Upper lobe of left lung (tissue), 6 donors: ENCODE measurements at regions not wholly inside any gene's neighbourhood (a gene's known extent, or its start where the extent isn't known, plus 50 kb on each side); places are given as distances from the start of the nearest gene placed in this dataset.

ENCODE experiments used
- ATAC-seq, 2 donors: fragments of 200-7000 bp; cut with Tn5 transposase; one replicate each; pipeline ENCODE4 v1.9.1; 2022; ENCODE audit warnings: mild to moderate bottlenecking in 2 of 2, moderate library complexity in 2 of 2; ENCODE audit not compliant: low FRiP score in 2 of 2
- DNase-seq, 2 donors: peaks; one replicate each; pipeline ENCODE4 v3.0.0-alpha.2; 2019 to 2020
- H3K27ac ChIP-seq, 4 donors: fragments of 200-600 bp; sonication (generic); one replicate each; pipeline ENCODE4 v1.5.1; 2016 to 2019
- H3K27me3 ChIP-seq, 4 donors: fragments of 200-600 bp; sonication (generic); one replicate each; pipeline ENCODE4 v1.5.1; 2017 to 2019
- H3K36me3 ChIP-seq, 4 donors: fragments of 200-600 bp; sonication (generic); one replicate each; pipeline ENCODE4 v1.5.1; 2016 to 2019
- H3K4me1 ChIP-seq, 4 donors: fragments of 200-600 bp; sonication (generic); one replicate each; pipeline ENCODE4 v1.5.1; 2018 to 2019
- H3K4me3 ChIP-seq, 4 donors: fragments of 200-600 bp; sonication (generic); one replicate each; pipeline ENCODE4 v1.5.1; 2017 to 2019; ENCODE audit warnings: mild to moderate bottlenecking in 2 of 4, moderate library complexity in 1 of 4
- H3K9me3 ChIP-seq, 4 donors: fragments of 200-600 bp; sonication (generic); one replicate each; pipeline ENCODE4 v1.5.1; 2018 to 2019
- CTCF ChIP-seq, 6 experiments: fragments of 450-650 bp in 4 of 6; fragments of 200-600 bp in 2 of 6; sonication (generic) in 2 of 6; IDR thresholded peaks; one replicate each; pipeline ENCODE4 v1.5.1; 2016 to 2019; ENCODE audit warnings: antibody characterized with exemption in 6 of 6
- EP300 ChIP-seq, 4 donors: sonication (generic); formaldehyde crosslinking; IDR thresholded peaks; one replicate each; pipeline ENCODE4 v1.5.1; 2017; ENCODE audit warnings: antibody characterized with exemption in 4 of 4, control low read depth in 2 of 4
- POLR2A ChIP-seq, 4 donors: fragments of 450-650 bp; IDR thresholded peaks; one replicate each; pipeline ENCODE4 v1.5.1; 2016 to 2017; ENCODE audit warnings: antibody characterized with exemption in 4 of 4, mild to moderate bottlenecking in 2 of 4
- POLR2AphosphoS5 ChIP-seq, 2 donors: sonication (generic); formaldehyde crosslinking; IDR thresholded peaks; one replicate each; pipeline ENCODE4 v1.5.1; 2017; ENCODE audit warnings: antibody characterized with exemption in 2 of 2
- WGBS, 2 donors: methylation state at CpG; one replicate each; pipeline ENCODE4 v1.1.5; 2017 to 2018; 5-methylcytosine and 5-hydroxymethylcytosine counted together
- donor health status: DM: no; HTN: no; CAD: no; lungs with moderate emphysema.
- donor health status: DM: no; HTN: yes; CAD: no; lungs with severe emphysema.

- no peak for TF ChIP-seq POLR2A (IDR thresholded peaks at IDR 0.05)
- Histone ChIP-seq H3K36me3 (no peaks in the 10 kb centered on the region), H3K4me1 (peaks cover 3 to 18% (median 12%) of the 10 kb centered on the region in 4 donors)
These were observed 62.9 kb upstream of the IL17B start for GRCh38 chr5:149441986-149442385.

GRCh38 chr5:149441194-149441753, 62.2 kb upstream of the IL17B start:
- H3K27me3 ChIP-seq: no peaks in the 10 kb centered on the region
- TF ChIP-seq POLR2A (IDR thresholded peaks at IDR 0.05) (no peak), CTCF (IDR thresholded peaks at IDR 0.05) (no peak), POLR2AphosphoS5 (IDR thresholded peaks at IDR 0.05) (no peak), EP300 (IDR thresholded peaks at IDR 0.05) (no peak)
- no peak overlapping the region for H3K27ac ChIP-seq
- ATAC-seq (no peak), DNase-seq (no peak)
- 88 to 91% methylated on average over 8 to 12 of the region's 14 CpGs for WGBS, 2 donors
- H3K4me3 ChIP-seq: no peak overlapping the region
- H3K9me3 ChIP-seq: no peaks in the 10 kb centered on the region
- H3K36me3 ChIP-seq: no peaks in the 10 kb centered on the region
- peaks cover 3 to 18% (median 14%) of the 10 kb centered on the region in 4 donors for H3K4me1 ChIP-seq

More at GRCh38 chr5:149441986-149442385, 62.9 kb upstream of the IL17B start:
- Histone ChIP-seq H3K4me3 (no peak overlapping the region), H3K27me3 (no peaks in the 10 kb centered on the region), H3K27ac (no peak overlapping the region), H3K9me3 (no peaks in the 10 kb centered on the region)
- 78 to 94% methylated on average over 7 to 12 of the region's 15 CpGs for WGBS, 2 donors
- ATAC-seq (no peak), DNase-seq (peak in 1 of 2 donors; percentile 70)

- Histone ChIP-seq H3K27me3 (no peaks in the 10 kb centered on the region), H3K9me3 (no peaks in the 10 kb centered on the region), H3K27ac (peak overlapping the region in 1 of 4 donors; percentile 9), H3K4me3 (no peak overlapping the region), H3K36me3 (no peaks in the 10 kb centered on the region), H3K4me1 (peaks cover 3 to 22% (median 15%) of the 10 kb centered on the region in 4 donors)
- DNase-seq: peak in 1 of 2 donors; percentile 76
- WGBS, 2 donors: 44 to 50% methylated on average over 8 of the region's 8 CpGs
- no peak for TF ChIP-seq EP300 (IDR thresholded peaks at IDR 0.05)
- TF ChIP-seq CTCF (IDR thresholded peaks at IDR 0.05): peak in 5 of 6 experiments; percentile 26 to 59 (median 46)
- TF ChIP-seq POLR2AphosphoS5 (IDR thresholded peaks at IDR 0.05): peak in 1 of 2 donors; percentile 11
- peak in 1 of 2 donors; percentile 58 for ATAC-seq
These were observed 60.9 kb upstream of the IL17B start for GRCh38 chr5:149439899-149440542.

GRCh38 chr5:149438711-149439132, 59.6 kb upstream of the IL17B start:
- Histone ChIP-seq H3K27me3 (no peaks in the 10 kb centered on the region), H3K36me3 (no peaks in the 10 kb centered on the region), H3K4me1 (peaks cover 3 to 26% (median 21%) of the 10 kb centered on the region in 4 donors), H3K4me3 (no peak overlapping the region), H3K9me3 (no peaks in the 10 kb centered on the region), H3K27ac (peak overlapping the region in 1 of 4 donors; percentile 9)
- DNase-seq: no peak
- ATAC-seq: no peak
- WGBS, 2 donors: 71 to 84% methylated on average over 1 of the region's 1 CpG
- TF ChIP-seq EP300 (IDR thresholded peaks at IDR 0.05): no peak
- no peak for TF ChIP-seq POLR2AphosphoS5 (IDR thresholded peaks at IDR 0.05)
- TF ChIP-seq CTCF (IDR thresholded peaks at IDR 0.05): no peak
- no peak for TF ChIP-seq POLR2A (IDR thresholded peaks at IDR 0.05)

- no peak for ATAC-seq
- TF ChIP-seq POLR2AphosphoS5 (IDR thresholded peaks at IDR 0.05) (no peak), EP300 (IDR thresholded peaks at IDR 0.05) (no peak), POLR2A (IDR thresholded peaks at IDR 0.05) (no peak), CTCF (IDR thresholded peaks at IDR 0.05) (no peak)
- H3K36me3 ChIP-seq: no peaks in the 10 kb centered on the region
- 86 to 91% methylated on average over 5 of the region's 5 CpGs for WGBS, 2 donors
- no peaks in the 10 kb centered on the region for H3K27me3 ChIP-seq
- H3K27ac ChIP-seq: no peak overlapping the region
- H3K9me3 ChIP-seq: no peaks in the 10 kb centered on the region
- H3K4me3 ChIP-seq: no peak overlapping the region
- DNase-seq: no peak
- H3K4me1 ChIP-seq: peaks cover 3 to 26% (median 21%) of the 10 kb centered on the region in 4 donors
These were observed 59.2 kb upstream of the IL17B start for GRCh38 chr5:149438281-149438680.
